GM12878 (cell line): ENCODE measurements at regions not wholly inside any gene's neighbourhood (a gene's known extent, or its start where the extent isn't known, plus 50 kb on each side); places are given as distances from the start of the nearest gene placed in this dataset.

Experiments used
- ATAC-seq: fragments of 200-7000 bp; cut with Tn5 transposase; 3 replicates; pipeline ENCODE4 v1.9.1; 2020; ENCODE audit warnings: mild to moderate bottlenecking, moderate library complexity
- BruUV-seq: library from RNA; stranded (reverse); fragments of 400-500 nt; replicated peaks from 2 replicates; lab custom pipeline; 2021; lab: Mats Ljungman, UMichigan
- CTCF ChIA-PET: fragments of 300-600 bp; sonication (Branson Sonifier 250); formaldehyde crosslinking; extraction: SDS; loops from one replicate; lab custom pipeline; 2021; ENCODE audit warnings: inconsistent platforms; lab: Yijun Ruan, JAX
- POLR2A ChIA-PET: fragments of 350-600 bp; formaldehyde crosslinking; extraction: SDS; loops from one replicate; lab custom pipeline; 2021; ENCODE audit warnings: inconsistent platforms; lab: Charles Lee
- RAD21 ChIA-PET: fragments of 300-600 bp; sonication (Branson Sonifier 250); formaldehyde crosslinking; loops from one replicate; lab custom pipeline; 2023; ENCODE audit warnings: antibody characterized with exemption; ENCODE audit not compliant: unreplicated experiment; lab: Charles Lee
- SMC1A ChIA-PET: fragments of 300-600 bp; sonication (Branson Sonifier 250); formaldehyde crosslinking; loops from one replicate; lab custom pipeline; 2023; ENCODE audit not compliant: unreplicated experiment, uncharacterized antibody; lab: Charles Lee
- DNase-seq: peaks from one replicate; pipeline ENCODE4 v3.0.0-alpha.2; 2011; ENCODE audit warnings: low read depth, low spot score
- FAIRE-seq: peaks from 3 replicates; lab custom pipeline; 2011; peaks lifted over from hg19 to GRCh38; lab: Jason Lieb, UNC
- H2AFZ ChIP-seq: 2 replicates; pipeline ENCODE4 v1.6.0; 2011; ENCODE audit warnings: low read depth, low read length, control low read depth; ENCODE audit not compliant: control insufficient read depth
- H3K27ac ChIP-seq: 2 replicates; pipeline ENCODE4 v1.5.1; 2011; ENCODE audit warnings: control low read depth; ENCODE audit not compliant: control insufficient read depth, insufficient read depth
- H3K27me3 ChIP-seq, 2 experiments: replicated peaks in 1 of 2; 2 replicates each; pipeline versions ENCODE4 v1.6.0 to v1.6.1; 2011; ENCODE audit warnings: low read length in 1 of 2; ENCODE audit not compliant: control insufficient read depth in 2 of 2, insufficient read depth in 2 of 2
- H3K36me3 ChIP-seq, 2 experiments: 2 replicates each; pipeline ENCODE4 v1.5.1; 2011; ENCODE audit warnings: low read length in 1 of 2; ENCODE audit not compliant: control insufficient read depth in 2 of 2, insufficient read depth in 2 of 2
- H3K4me1 ChIP-seq: 2 replicates; pipeline ENCODE4 v1.6.1; 2011; ENCODE audit warnings: mild to moderate bottlenecking, low read length, moderate library complexity, mixed read lengths; ENCODE audit not compliant: control insufficient read depth, insufficient read depth
- H3K4me2 ChIP-seq: 2 replicates; pipeline ENCODE4 v1.6.0; 2011; ENCODE audit warnings: control low read depth; ENCODE audit not compliant: control insufficient read depth, insufficient read depth
- H3K4me3 ChIP-seq: fragments of 200-600 bp; sonication (generic); 2 replicates; pipeline ENCODE4 v1.5.1; 2016
- H3K79me2 ChIP-seq: 2 replicates; pipeline ENCODE4 v1.6.0; 2011; ENCODE audit warnings: low read length; ENCODE audit not compliant: control insufficient read depth, insufficient read depth
- H3K9ac ChIP-seq: 2 replicates; pipeline ENCODE4 v1.8.0; 2011; ENCODE audit warnings: low read length, control low read depth, mixed read lengths; ENCODE audit not compliant: control insufficient read depth, insufficient read depth
- H3K9me3 ChIP-seq: replicated peaks from 3 replicates; pipeline ENCODE4 v1.5.1; 2011; ENCODE audit warnings: mild to moderate bottlenecking, low read length; ENCODE audit not compliant: control insufficient read depth, insufficient read depth
- H4K20me1 ChIP-seq: 2 replicates; pipeline ENCODE4 v1.6.0; 2011; ENCODE audit not compliant: control insufficient read depth, insufficient read depth
- BMI1 ChIP-seq: fragments of 450-650 bp; IDR thresholded peaks from 2 replicates; pipeline ENCODE4 v1.6.1; 2016; ENCODE audit warnings: mild to moderate bottlenecking, moderate library complexity, borderline replicate concordance
- CHD2 ChIP-seq: IDR thresholded peaks from 2 replicates; pipeline ENCODE4 v1.6.1; 2011; ENCODE audit warnings: low read depth, low read length, improper control_type of control experiment, borderline replicate concordance
- EGR1 ChIP-seq, 2 experiments: IDR thresholded peaks; 1 replicate in 1 of 2; 2 replicates in 1 of 2; pipeline ENCODE4 v1.6.1; 2011 to 2012; ENCODE audit warnings: low read depth in 2 of 2, low read length in 2 of 2, borderline replicate concordance in 1 of 2, mild to moderate bottlenecking in 1 of 2, moderate library complexity in 1 of 2
- EZH2 ChIP-seq: IDR thresholded peaks from 2 replicates; pipeline ENCODE4 v1.6.1; 2012; ENCODE audit warnings: low read depth, mild to moderate bottlenecking, control low read depth, inconsistent platforms, low read length, borderline replicate concordance; ENCODE audit not compliant: control insufficient read depth
- HDAC6 ChIP-seq: fragments of 200-600 bp; sonication (generic); IDR thresholded peaks from one replicate; pipeline ENCODE4 v1.8.0; 2017; ENCODE audit warnings: antibody characterized with exemption; ENCODE audit not compliant: unreplicated experiment
- HDGF ChIP-seq: fragments of 450-650 bp; IDR thresholded peaks from 2 replicates; pipeline ENCODE4 v1.6.1; 2016; ENCODE audit warnings: antibody characterized with exemption
- KDM1A ChIP-seq: fragments of 200-600 bp; sonication (generic); IDR thresholded peaks from 2 replicates; pipeline ENCODE4 v1.6.1; 2016; ENCODE audit warnings: borderline replicate concordance
- LARP7 ChIP-seq: fragments of 450-650 bp; IDR thresholded peaks from 2 replicates; pipeline ENCODE4 v1.6.1; 2017; ENCODE audit warnings: mild to moderate bottlenecking
- MTA3 ChIP-seq: IDR thresholded peaks from 2 replicates; pipeline ENCODE4 v1.6.1; 2012; ENCODE audit warnings: low read length, inconsistent platforms, borderline replicate concordance
- NBN ChIP-seq: fragments of 450-650 bp; IDR thresholded peaks from 2 replicates; pipeline ENCODE4 v1.6.1; 2016
- NFIC ChIP-seq: IDR thresholded peaks from 2 replicates; pipeline ENCODE4 v1.6.1; 2012; ENCODE audit warnings: low read depth, mild to moderate bottlenecking, inconsistent platforms, low read length, moderate library complexity
- NR2C2 ChIP-seq: IDR thresholded peaks from 2 replicates; pipeline ENCODE4 v1.6.1; 2011; ENCODE audit warnings: borderline replicate concordance, low read depth; ENCODE audit not compliant: control insufficient read depth, insufficient read length
- POLR2A ChIP-seq: IDR thresholded peaks from 2 replicates; pipeline ENCODE4 v1.6.1; 2011; ENCODE audit warnings: low read depth, mild to moderate bottlenecking, low read length
- POU2F2 ChIP-seq: IDR thresholded peaks from 3 replicates; pipeline ENCODE4 v1.6.1; 2011; ENCODE audit warnings: low read depth, mild to moderate bottlenecking, low read length, borderline replicate concordance
- RELA ChIP-seq: fragments of 450-650 bp; IDR thresholded peaks from 2 replicates; pipeline ENCODE4 v1.8.0; 2014; ENCODE audit warnings: borderline replicate concordance; ENCODE audit not compliant: partially characterized antibody
- SIX5 ChIP-seq: IDR thresholded peaks from 2 replicates; pipeline ENCODE4 v1.6.1; 2011; ENCODE audit warnings: mild to moderate bottlenecking, low read depth, low read length, moderate library complexity; ENCODE audit not compliant: severe bottlenecking
- SMAD5 ChIP-seq: IDR thresholded peaks from 2 replicates; pipeline ENCODE4 v1.6.1; 2016; ENCODE audit warnings: antibody characterized with exemption, low read depth
- ZNF24 ChIP-seq: fragments of 450-650 bp; IDR thresholded peaks from 2 replicates; pipeline ENCODE4 v1.6.1; 2017; ENCODE audit warnings: antibody characterized with exemption, mild to moderate bottlenecking
- WGBS: methylation state at CpG from one replicate; pipeline ENCODE4 v1.1.6; 2016; ENCODE audit warnings: low lambda C conversion rate; ENCODE audit not compliant: insufficient replicate concordance, insufficient coverage; ENCODE audit errors: missing lambda C conversion rate; 5-methylcytosine and 5-hydroxymethylcytosine counted together
- in situ Hi-C: fragments of 300-500 bp; cut with MboI; formaldehyde crosslinking; loops from 9 replicates; pipeline ENCODE4 v1.14.3; 2018; ENCODE audit warnings: mixed read lengths
- intact Hi-C: fragments of 100-400 bp; cut with micrococcal nuclease; formaldehyde crosslinking; loops from one replicate; pipeline ENCODE4 v1.14.2; 2022; ENCODE audit not compliant: unreplicated experiment
- TF ChIP-seq, protein P1 (sequence below): fragments of 450-650 bp; IDR thresholded peaks from 2 replicates; pipeline ENCODE4 v1.6.1; 2017; ENCODE audit warnings: antibody characterized with exemption, mild to moderate bottlenecking, moderate library complexity

DNA sequence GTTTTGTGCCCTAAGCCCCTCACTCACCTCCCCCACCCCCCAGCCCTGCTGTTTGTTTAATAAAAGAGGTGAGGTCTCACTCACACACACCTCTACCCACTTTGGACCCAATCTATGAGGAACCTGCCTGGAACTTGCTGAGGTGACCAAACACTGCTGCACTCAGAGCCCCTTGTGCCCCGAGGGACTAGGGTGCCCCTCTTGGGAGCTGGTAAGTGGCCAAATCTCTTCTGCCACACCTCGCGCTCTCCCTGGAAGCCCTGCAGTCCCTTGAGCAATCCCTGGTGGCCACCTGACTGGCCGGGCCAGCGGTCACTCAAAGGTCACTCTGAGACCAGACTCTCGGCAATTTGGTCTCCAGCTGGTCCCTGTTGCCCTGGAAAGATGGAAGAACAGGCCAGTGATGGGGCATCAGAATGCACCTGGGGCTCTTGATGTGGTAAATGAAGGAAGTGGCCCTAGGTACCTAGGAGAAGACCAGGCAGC lies 157.2 kb downstream of the MED10 start:
- BruUV-seq, result no TSS peak
- 52% methylated on average over 6 of the region's 6 CpGs for WGBS

More for the DNA sequence above, 157.2 kb downstream of the MED10 start:
- ChIA-PET POLR2A (no interaction called here), CTCF (interaction anchor here (1.2 kb wide), 1 partner anchor 35 kb away, joined by 3 read pairs; no protein-coding TSS in a partner anchor), SMC1A (interaction anchor here (1.1 to 2.5 kb wide), 8 partner anchors 16 to 55 kb away, joined by 3 to 12 read pairs (median 4); no protein-coding TSS in a partner anchor), RAD21 (no interaction called here)
- no peaks in the 10 kb centered on the region for H3K36me3 ChIP-seq
- H3K4me2 ChIP-seq, result no peak overlapping the region
- TF ChIP-seq HDAC6 (no peak), SIX5 (no peak), NR2C2 (no peak), RELA (no peak), MTA3 (no peak), EGR1 (IDR thresholded peaks at IDR 0.05; ENCODE audit: borderline replicate concordance in 1 of 2, low read depth in 2 of 2, low read length in 2 of 2) (no peak), KDM1A (no peak), POU2F2 (no peak), LARP7 (no peak), POLR2A (no peak), NBN (no peak), NFIC (no peak), EZH2 (no peak), HDGF (no peak), BMI1 (no peak), CHD2 (no peak), SMAD5 (no peak), ZNF24 (no peak)
- TF ChIP-seq, protein P1, sequence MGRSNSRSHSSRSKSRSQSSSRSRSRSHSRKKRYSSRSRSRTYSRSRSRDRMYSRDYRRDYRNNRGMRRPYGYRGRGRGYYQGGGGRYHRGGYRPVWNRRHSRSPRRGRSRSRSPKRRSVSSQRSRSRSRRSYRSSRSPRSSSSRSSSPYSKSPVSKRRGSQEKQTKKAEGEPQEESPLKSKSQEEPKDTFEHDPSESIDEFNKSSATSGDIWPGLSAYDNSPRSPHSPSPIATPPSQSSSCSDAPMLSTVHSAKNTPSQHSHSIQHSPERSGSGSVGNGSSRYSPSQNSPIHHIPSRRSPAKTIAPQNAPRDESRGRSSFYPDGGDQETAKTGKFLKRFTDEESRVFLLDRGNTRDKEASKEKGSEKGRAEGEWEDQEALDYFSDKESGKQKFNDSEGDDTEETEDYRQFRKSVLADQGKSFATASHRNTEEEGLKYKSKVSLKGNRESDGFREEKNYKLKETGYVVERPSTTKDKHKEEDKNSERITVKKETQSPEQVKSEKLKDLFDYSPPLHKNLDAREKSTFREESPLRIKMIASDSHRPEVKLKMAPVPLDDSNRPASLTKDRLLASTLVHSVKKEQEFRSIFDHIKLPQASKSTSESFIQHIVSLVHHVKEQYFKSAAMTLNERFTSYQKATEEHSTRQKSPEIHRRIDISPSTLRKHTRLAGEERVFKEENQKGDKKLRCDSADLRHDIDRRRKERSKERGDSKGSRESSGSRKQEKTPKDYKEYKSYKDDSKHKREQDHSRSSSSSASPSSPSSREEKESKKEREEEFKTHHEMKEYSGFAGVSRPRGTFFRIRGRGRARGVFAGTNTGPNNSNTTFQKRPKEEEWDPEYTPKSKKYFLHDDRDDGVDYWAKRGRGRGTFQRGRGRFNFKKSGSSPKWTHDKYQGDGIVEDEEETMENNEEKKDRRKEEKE, result no peak
- ATAC-seq, result no peak
- H3K4me1 ChIP-seq, result no peaks in the 10 kb centered on the region
- no peak overlapping the region for H3K9ac ChIP-seq
- in situ Hi-C loops, result no loop called here
- H3K27me3 ChIP-seq, result no peaks in the 10 kb centered on the region; a peak in 1 of 4 replicates
- no peak for DNase-seq
- H3K9me3 ChIP-seq, result peaks cover 9% of the 10 kb centered on the region; the same call in 2 of the 3 replicates
- H3K27ac ChIP-seq, result no peak overlapping the region
- no peak overlapping the region for H3K4me3 ChIP-seq
- intact Hi-C loops, result no loop called here
- no peak for FAIRE-seq
- H4K20me1 ChIP-seq, result no peaks in the 10 kb centered on the region
- H2AFZ ChIP-seq, result no peak overlapping the region
- no peaks in the 10 kb centered on the region for H3K79me2 ChIP-seq
